Tibial nerve (tissue), 4 donors: ENCODE measurements at regions not wholly inside any gene's neighbourhood (a gene's known extent, or its start where the extent isn't known, plus 50 kb on each side); places are given as distances from the start of the nearest gene placed in this dataset.
"Not testable (repeated sequence)": the region's sequence is repeated elsewhere in the genome, so short reads cannot be mapped to it uniquely, and the experiment has no call there.

Experiments
- CTCF ChIP-seq, 5 experiments: fragments of 200-600 bp in 3 of 5; fragments of 450-650 bp in 2 of 5; sonication (generic) in 3 of 5; IDR thresholded peaks; one replicate each; pipeline ENCODE4 v1.5.1; 2016 to 2019; ENCODE audit warnings: antibody characterized with exemption in 5 of 5, mild to moderate bottlenecking in 3 of 5, moderate library complexity in 2 of 5
- EP300 ChIP-seq, 2 donors: sonication (generic); formaldehyde crosslinking; IDR thresholded peaks; one replicate each; pipeline ENCODE4 v1.6.1; 2017; ENCODE audit warnings: antibody characterized with exemption in 2 of 2, mild to moderate bottlenecking in 1 of 2
- POLR2A ChIP-seq, 2 donors: fragments of 450-650 bp; IDR thresholded peaks; one replicate each; pipeline ENCODE4 v1.6.1; 2017; ENCODE audit warnings: antibody characterized with exemption in 2 of 2, mild to moderate bottlenecking in 2 of 2, moderate library complexity in 2 of 2

- not testable (repeated sequence) for TF ChIP-seq CTCF, POLR2A, EP300 (IDR thresholded peaks at IDR 0.05)
Measured at GRCh38 chr10:90119631-90120280, 418.4 kb downstream of the KIF20B start.
